Spleen (tissue), 7 donors: ENCODE measurements at regions not wholly inside any gene's neighbourhood (a gene's known extent, or its start where the extent isn't known, plus 50 kb on each side); places are given as distances from the start of the nearest gene placed in this dataset.

ENCODE experiments used
- POLR2AphosphoS5 ChIP-seq, 3 donors: sonication (generic); formaldehyde crosslinking; IDR thresholded peaks; one replicate each; pipeline ENCODE4 v1.5.1; 2017; ENCODE audit warnings: antibody characterized with exemption in 3 of 3
- TF ChIP-seq, protein P1 (sequence below), 11 experiments: fragments of 200-600 bp in 7 of 11; fragments of 450-650 bp in 4 of 11; sonication (generic) in 4 of 11; IDR thresholded peaks in 8 of 11; conservative IDR thresholded peaks in 3 of 11; 1 replicate in 7 of 11; 2 replicates in 4 of 11; pipeline versions ENCODE4 v1.4.0 to v1.8.0; 2016 to 2021; ENCODE audit warnings: antibody characterized with exemption in 11 of 11, inconsistent platforms in 4 of 11, mild to moderate bottlenecking in 1 of 11
- donor health status: DM: no; HTN: no; CAD: no; lungs with moderate emphysema.
- donor health status: DM: no; HTN: no; CAD: no.
- donor health status: DM: no; HTN: no; CAD: no.

GRCh38 chr11:46212720-46213119, 64.7 kb upstream of the CREB3L1 start:
- TF ChIP-seq, protein P1, sequence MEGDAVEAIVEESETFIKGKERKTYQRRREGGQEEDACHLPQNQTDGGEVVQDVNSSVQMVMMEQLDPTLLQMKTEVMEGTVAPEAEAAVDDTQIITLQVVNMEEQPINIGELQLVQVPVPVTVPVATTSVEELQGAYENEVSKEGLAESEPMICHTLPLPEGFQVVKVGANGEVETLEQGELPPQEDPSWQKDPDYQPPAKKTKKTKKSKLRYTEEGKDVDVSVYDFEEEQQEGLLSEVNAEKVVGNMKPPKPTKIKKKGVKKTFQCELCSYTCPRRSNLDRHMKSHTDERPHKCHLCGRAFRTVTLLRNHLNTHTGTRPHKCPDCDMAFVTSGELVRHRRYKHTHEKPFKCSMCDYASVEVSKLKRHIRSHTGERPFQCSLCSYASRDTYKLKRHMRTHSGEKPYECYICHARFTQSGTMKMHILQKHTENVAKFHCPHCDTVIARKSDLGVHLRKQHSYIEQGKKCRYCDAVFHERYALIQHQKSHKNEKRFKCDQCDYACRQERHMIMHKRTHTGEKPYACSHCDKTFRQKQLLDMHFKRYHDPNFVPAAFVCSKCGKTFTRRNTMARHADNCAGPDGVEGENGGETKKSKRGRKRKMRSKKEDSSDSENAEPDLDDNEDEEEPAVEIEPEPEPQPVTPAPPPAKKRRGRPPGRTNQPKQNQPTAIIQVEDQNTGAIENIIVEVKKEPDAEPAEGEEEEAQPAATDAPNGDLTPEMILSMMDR (IDR thresholded peaks at IDR 0.05 in 8 of 11, conservative IDR thresholded peaks at IDR 0.05 in 3 of 11), result no peak
- no peak for TF ChIP-seq POLR2AphosphoS5 (IDR thresholded peaks at IDR 0.05)
